GM04504 (cell line): ENCODE measurements at regions not wholly inside any gene's neighbourhood (a gene's known extent, or its start where the extent isn't known, plus 50 kb on each side); places are given as distances from the start of the nearest gene placed in this dataset.
A peak's percentile ranks its signal among the peaks of the same experiment; 100 is the strongest.
"Not testable (repeated sequence)": the region's sequence is repeated elsewhere in the genome, so short reads cannot be mapped to it uniquely, and the experiment has no call there.

Source experiments
- DNase-seq: peaks from one replicate; pipeline ENCODE4 v3.0.0-alpha.2; 2012; ENCODE audit warnings: low read depth

DNA sequence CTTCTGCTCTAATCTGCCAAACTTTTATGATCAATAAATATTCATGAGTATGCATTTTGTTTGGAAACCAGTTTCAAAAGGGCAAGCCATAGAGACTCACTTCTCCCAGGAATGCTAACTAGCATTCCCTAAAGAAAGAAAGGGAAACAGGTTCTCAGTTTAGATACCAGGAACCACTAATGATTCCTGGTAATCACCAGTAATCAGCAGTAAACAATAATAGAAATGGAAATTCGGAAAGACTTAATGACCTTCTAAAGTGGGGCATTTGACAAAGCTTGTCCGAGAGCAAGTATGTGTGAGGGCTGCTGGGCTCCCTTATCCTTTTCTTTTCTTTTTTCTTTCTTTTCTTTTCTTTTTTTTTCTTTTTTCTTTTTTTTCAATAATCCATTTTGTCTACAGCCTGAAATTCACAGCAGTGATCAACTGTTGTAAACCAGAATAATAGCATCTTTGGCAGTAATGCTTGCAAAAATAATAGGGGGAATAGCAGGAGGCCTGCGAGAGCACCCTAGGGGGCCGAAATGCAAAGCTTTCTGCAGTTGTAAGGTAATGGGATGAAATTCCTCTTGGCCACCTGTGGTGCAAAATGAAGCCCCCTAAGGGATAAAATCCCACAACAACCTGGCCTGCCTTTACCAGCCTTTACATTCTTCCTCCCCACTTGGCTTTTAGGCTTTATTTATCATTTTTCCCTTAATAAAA lies 253.2 kb downstream of the ZPLD1 start:
- no peak for DNase-seq

- no peak for DNase-seq
Measured at GRCh38 chr3:102688556-102688930, 253.7 kb downstream of the ZPLD1 start.

GRCh38 chr3:102691507-102691906 lies 256.7 kb downstream of the ZPLD1 start:
- no peak for DNase-seq

- DNase-seq = no peak
Measured at GRCh38 chr3:102699104-102699818, 264.4 kb downstream of the ZPLD1 start.

GRCh38 chr3:102699819-102700140 lies 265.0 kb downstream of the ZPLD1 start:
- no peak for DNase-seq

DNA sequence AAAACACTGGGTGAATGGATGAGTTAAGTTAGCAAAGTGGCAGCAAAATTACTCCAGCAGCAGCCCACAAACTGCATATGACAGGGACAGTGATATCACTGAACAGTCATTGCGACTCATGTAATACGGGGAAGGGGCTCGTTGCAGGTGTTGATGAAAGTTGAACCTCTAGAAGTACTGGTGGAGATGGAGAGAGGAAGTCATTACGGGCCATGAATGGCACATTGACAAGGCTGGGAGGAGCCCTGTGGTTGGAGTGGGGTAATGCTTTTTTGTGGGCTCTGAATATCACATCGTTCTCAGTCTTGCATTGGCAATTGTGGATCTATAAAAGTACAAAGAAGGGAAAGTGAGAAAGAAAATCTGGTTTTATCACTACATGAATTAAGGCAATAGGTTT lies 278.1 kb downstream of the ZPLD1 start:
- no peak for DNase-seq

GRCh38 chr3:102714567-102714966 lies 279.8 kb downstream of the ZPLD1 start:
- DNase-seq = no peak

- DNase-seq = no peak
Measured at GRCh38 chr3:102715030-102715697, 280.3 kb downstream of the ZPLD1 start.

DNA sequence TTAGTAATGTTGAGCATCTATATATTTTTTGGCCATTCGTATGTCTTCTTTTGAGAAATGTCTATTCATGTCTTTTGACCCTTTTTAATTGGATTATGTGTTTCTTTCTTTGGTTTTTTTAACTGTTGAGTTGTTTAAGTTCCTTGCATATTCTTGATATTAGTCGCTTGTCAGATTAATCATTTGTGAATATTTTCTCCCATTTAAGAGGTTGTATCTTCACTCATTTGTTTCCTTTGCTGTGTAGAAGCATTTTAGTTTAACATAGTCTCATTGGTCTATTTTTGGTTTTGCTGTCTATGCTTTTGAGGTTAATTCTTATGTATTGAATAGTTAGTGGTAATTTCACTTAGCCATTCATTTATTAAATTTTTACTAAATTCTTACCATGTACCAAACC lies 283.8 kb downstream of the ZPLD1 start:
- DNase-seq = no peak

DNA sequence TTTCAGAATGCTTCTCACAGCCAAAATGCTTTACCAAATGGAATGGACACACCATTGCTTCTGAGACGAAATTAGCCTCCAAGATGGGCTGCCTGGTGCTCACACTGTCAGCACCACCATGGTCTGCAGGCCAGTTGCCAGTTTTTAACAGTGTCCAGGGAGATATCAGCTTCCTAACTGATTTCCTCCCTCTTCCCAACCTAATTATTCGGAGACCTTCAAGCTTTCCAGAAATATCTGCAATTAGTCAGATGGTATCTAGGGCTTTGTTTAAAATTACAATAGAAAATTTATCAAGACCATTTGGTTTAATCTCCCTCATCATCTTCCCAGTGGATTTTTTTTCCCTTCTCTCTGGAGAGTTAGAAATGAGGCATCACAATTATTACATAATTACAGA lies 287.5 kb downstream of the ZPLD1 start:
- no peak for DNase-seq

GRCh38 chr3:102727340-102727739 lies 292.5 kb downstream of the ZPLD1 start:
- no peak for DNase-seq

GRCh38 chr3:102732581-102732980 lies 297.8 kb downstream of the ZPLD1 start:
- not testable (repeated sequence) for DNase-seq

GRCh38 chr3:102733791-102734563 lies 299.2 kb downstream of the ZPLD1 start:
- DNase-seq = peak; percentile 7

- DNase-seq = no peak
Measured at GRCh38 chr3:102735311-102735710, 300.5 kb downstream of the ZPLD1 start.

- no peak for DNase-seq
Measured at GRCh38 chr3:102736288-102736974, 301.6 kb downstream of the ZPLD1 start.

GRCh38 chr3:102736975-102737304 lies 302.1 kb downstream of the ZPLD1 start:
- DNase-seq = no peak

GRCh38 chr3:102737353-102737752 lies 302.5 kb downstream of the ZPLD1 start:
- no peak for DNase-seq

DNA sequence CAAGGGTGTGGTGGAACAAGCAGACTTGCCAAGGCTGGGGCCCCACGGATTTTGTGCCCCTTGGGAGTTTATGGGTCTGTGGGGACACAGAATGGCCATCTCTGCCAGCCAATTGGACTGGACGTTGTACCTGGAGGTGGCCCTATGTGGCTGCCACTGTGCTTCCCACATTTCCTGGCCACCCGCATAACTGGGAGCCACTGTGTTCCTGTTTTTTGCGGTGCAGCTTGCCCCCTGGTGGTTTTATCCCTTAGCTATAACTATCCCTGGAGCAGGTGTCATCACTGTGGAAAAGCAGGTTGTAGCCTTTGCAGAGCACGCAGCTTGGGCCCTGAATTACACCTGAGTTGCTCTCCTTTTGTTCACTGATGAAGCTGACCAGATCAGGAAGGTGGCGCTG lies 306.3 kb downstream of the ZPLD1 start:
- no peak for DNase-seq

- DNase-seq = no peak
Measured at GRCh38 chr3:102741694-102742093, 306.9 kb downstream of the ZPLD1 start.

GRCh38 chr3:102745881-102746280 lies 311.1 kb downstream of the ZPLD1 start:
- no peak for DNase-seq

GRCh38 chr3:102747611-102748010 lies 312.8 kb downstream of the ZPLD1 start:
- no peak for DNase-seq

- no peak for DNase-seq
Measured at GRCh38 chr3:102748646-102749045, 313.8 kb downstream of the ZPLD1 start.
